CMK (cell line): ENCODE measurements at regions not wholly inside any gene's neighbourhood (a gene's known extent, or its start where the extent isn't known, plus 50 kb on each side); places are given as distances from the start of the nearest gene placed in this dataset.
A peak's percentile ranks its signal among the peaks of the same experiment; 100 is the strongest.
"Not testable (repeated sequence)": the region's sequence is repeated elsewhere in the genome, so short reads cannot be mapped to it uniquely, and the experiment has no call there.

Experiments used
- DNase-seq: peaks from one replicate; pipeline ENCODE4 v3.0.0-alpha.2; 2010; ENCODE audit warnings: low read depth

GRCh38 chr6:34646714-34647113, 49.9 kb downstream of the ILRUN start:
- DNase-seq, result no peak

- DNase-seq, result no peak
These were observed 50.9 kb downstream of the ILRUN start for GRCh38 chr6:34645627-34646026.

- DNase-seq, result no peak
These were observed 51.9 kb downstream of the ILRUN start for GRCh38 chr6:34644716-34645115.

GRCh38 chr6:34642427-34642826, 54.1 kb downstream of the ILRUN start:
- no peak for DNase-seq

- not testable (repeated sequence) for DNase-seq
These were observed 56.3 kb downstream of the ILRUN start for GRCh38 chr6:34640074-34640849.

GRCh38 chr6:34638834-34639736, 57.5 kb downstream of the ILRUN start:
- no peak for DNase-seq

GRCh38 chr6:34633785-34634184, 62.8 kb downstream of the ILRUN start:
- DNase-seq, result no peak

- no peak for DNase-seq
These were observed 63.3 kb downstream of the ILRUN start for GRCh38 chr6:34633256-34633655.

GRCh38 chr6:34630040-34630439, 66.5 kb downstream of the ILRUN start:
- no peak for DNase-seq

GRCh38 chr6:34627296-34627695, 69.3 kb downstream of the ILRUN start:
- no peak for DNase-seq

GRCh38 chr6:34618430-34619182, 62.5 kb upstream of the SPDEF start:
- no peak for DNase-seq

- DNase-seq, result no peak
These were observed 61.1 kb upstream of the SPDEF start for GRCh38 chr6:34617231-34617630.

GRCh38 chr6:34616227-34616585, 60.1 kb upstream of the SPDEF start:
- no peak for DNase-seq

- peak; percentile 11 for DNase-seq
These were observed 59.6 kb upstream of the SPDEF start for GRCh38 chr6:34615574-34616226.

GRCh38 chr6:34610819-34611477, 54.8 kb upstream of the SPDEF start:
- no peak for DNase-seq

GRCh38 chr6:34608321-34609091, 52.4 kb upstream of the SPDEF start:
- DNase-seq, result no peak

- DNase-seq, result no peak
These were observed 50.5 kb upstream of the SPDEF start for GRCh38 chr6:34606477-34607265.
